Skin epidermis (tissue), 12 donors: ENCODE measurements at regions not wholly inside any gene's neighbourhood (a gene's known extent, or its start where the extent isn't known, plus 50 kb on each side); places are given as distances from the start of the nearest gene placed in this dataset.

ENCODE experiments used
- H3K27ac ChIP-seq, 21 experiments: fragments of 200-600 bp; sonication (generic) in 11 of 21; one replicate each; pipeline ENCODE4 v1.5.0; 2020; ENCODE audit warnings: mild to moderate bottlenecking in 3 of 21, inconsistent platforms in 2 of 21, moderate library complexity in 2 of 21
- H3K4me3 ChIP-seq, 7 experiments: fragments of 200-600 bp; sonication (generic) in 2 of 7; one replicate each; pipeline ENCODE4 v1.5.0; 2020; ENCODE audit warnings: inconsistent platforms in 2 of 7, mild to moderate bottlenecking in 2 of 7, moderate library complexity in 1 of 7

- H3K27ac ChIP-seq = no peak overlapping the region
- H3K4me3 ChIP-seq = no peak overlapping the region
Observed at GRCh38 chrX:131942034-131942433, 81.1 kb upstream of the STK26 start.

DNA sequence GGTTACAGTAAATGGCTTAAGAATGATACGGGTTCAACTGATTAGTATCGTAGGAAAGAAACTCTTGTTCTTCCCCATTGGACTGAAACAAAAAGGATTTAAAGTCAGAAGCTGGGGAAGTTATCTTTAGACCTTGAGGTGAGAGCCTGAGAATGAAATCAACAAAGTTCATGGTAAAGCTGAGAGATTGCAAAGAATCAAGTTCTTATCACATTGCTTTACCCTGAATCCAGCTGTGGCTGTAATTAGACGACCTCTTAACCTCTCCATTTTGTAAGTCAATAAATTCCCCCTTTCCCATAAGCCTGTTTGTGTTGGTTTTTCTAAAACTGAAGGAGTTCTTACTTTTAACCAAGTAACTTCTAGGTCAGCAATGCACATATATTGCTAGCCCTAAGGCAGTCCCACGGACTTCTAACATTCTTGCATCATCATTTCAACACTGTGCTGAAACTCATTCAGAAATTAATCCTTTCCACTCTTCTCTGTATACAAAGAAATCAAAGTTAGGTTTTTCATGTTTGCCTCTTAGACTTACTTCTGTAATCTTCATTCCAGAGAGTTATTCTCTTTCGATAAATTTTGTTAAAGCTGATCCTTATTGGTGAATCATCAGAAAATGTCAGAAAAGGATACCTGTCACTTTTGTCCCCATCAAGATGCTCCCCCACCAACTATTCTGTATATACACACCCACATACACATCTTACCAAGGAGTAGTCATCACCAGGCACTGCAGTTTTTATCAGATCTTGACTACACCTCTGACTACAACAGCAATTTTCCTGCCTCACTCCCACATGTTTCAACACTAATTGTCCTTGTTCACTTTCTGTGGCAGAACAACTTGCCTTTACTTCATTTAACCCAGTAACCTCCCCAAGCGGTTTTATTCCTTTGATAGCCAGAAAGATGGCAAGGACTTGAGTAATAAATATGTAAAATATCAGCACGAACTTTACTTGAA is 77.9 kb upstream of the STK26 start:
- H3K4me3 ChIP-seq = no peak overlapping the region

DNA sequence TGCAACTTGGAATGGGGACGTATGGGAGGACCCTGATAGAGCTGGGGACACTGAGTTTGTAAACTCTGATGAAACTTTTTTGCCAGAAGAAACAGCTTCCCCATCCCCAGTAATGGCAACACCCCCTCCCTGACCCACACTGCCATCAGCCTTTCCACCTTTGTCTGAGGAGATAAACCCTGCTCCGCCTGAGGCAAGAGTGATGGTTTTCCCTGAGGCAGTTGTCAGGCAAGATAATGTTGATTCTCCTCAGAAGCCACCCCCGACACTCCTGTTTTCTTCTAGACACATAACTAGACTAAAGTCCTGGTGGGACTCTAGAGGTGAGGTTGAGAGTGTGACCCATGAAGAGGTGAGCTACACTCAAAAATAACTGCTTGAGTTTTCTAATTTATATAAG is 71.9 kb upstream of the STK26 start:
- Histone ChIP-seq H3K4me3 (no peak overlapping the region), H3K27ac (no peak overlapping the region)

More for the DNA sequence above, 77.9 kb upstream of the STK26 start:
- no peak overlapping the region for H3K27ac ChIP-seq

GRCh38 chrX:131955099-131955777 is 67.9 kb upstream of the STK26 start:
- Histone ChIP-seq H3K4me3 (no peak overlapping the region), H3K27ac (no peak overlapping the region)

GRCh38 chrX:131958724-131959123 is 64.4 kb upstream of the STK26 start:
- Histone ChIP-seq H3K27ac (no peak overlapping the region), H3K4me3 (no peak overlapping the region)

DNA sequence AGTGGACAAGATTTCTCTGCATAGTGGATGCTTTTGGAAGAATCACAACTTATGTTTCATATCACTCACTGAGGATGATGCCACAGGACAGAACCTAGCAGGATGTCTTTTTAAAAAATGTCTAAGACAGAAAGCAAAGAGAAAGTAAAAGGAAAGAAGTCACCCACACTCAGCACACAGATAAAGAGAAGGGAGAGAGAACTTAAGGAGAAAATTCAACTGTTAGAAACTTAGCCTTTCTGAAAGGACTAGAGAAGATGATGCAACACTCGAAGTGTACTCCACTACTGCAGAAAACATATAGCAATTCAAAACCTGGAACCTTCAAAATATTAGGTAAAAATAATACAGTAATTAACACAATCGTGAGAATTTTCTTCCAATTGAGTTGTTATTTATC is 52.8 kb upstream of the STK26 start:
- no peak overlapping the region for H3K27ac ChIP-seq
- H3K4me3 ChIP-seq = no peak overlapping the region
